H1 (cell line): ENCODE measurements at regions not wholly inside any gene's neighbourhood (a gene's known extent, or its start where the extent isn't known, plus 50 kb on each side); places are given as distances from the start of the nearest gene placed in this dataset.

Source experiments
- CTCF ChIA-PET: fragments of 300-600 bp; sonication (Branson Sonifier 250); formaldehyde crosslinking; loops from one replicate; lab custom pipeline; 2021; ENCODE audit not compliant: partially characterized antibody; lab: Charles Lee
- POLR2A ChIA-PET: fragments of 300-600 bp; sonication (Branson Sonifier 250); formaldehyde crosslinking; loops from one replicate; lab custom pipeline; 2021; ENCODE audit warnings: inconsistent platforms; ENCODE audit not compliant: partially characterized antibody; lab: Charles Lee
- DNase-seq, 2 experiments: peaks; one replicate each; pipeline versions ENCODE4 v3.0.0 to v3.0.0-alpha.2; 2010 to 2022; ENCODE audit warnings: low spot score in 2 of 2, low read depth in 1 of 2, mixed read lengths in 1 of 2
- FAIRE-seq: peaks from 2 replicates; lab custom pipeline; 2011; peaks lifted over from hg19 to GRCh38; lab: Jason Lieb, UNC
- H2AFZ ChIP-seq: 2 replicates; pipeline ENCODE4 v1.8.1; 2012; ENCODE audit warnings: low read length, inconsistent platforms
- H2AK5ac ChIP-seq: 2 replicates; pipeline ENCODE4 v1.6.1; 2013; ENCODE audit warnings: low read depth, low read length
- H2BK120ac ChIP-seq: replicated peaks from 2 replicates; pipeline ENCODE3; 2013; ENCODE audit warnings: low read depth, low read length, inconsistent platforms
- H2BK12ac ChIP-seq: 2 replicates; pipeline ENCODE4 v1.6.1; 2013; ENCODE audit warnings: low read depth, low read length
- H2BK15ac ChIP-seq: 2 replicates; pipeline ENCODE4 v1.6.1; 2013; ENCODE audit warnings: low read length
- H2BK20ac ChIP-seq: 2 replicates; pipeline ENCODE4 v1.6.1; 2013; ENCODE audit warnings: low read length
- H2BK5ac ChIP-seq: 2 replicates; pipeline ENCODE4 v1.6.1; 2013; ENCODE audit warnings: low read depth, low read length
- H3K14ac ChIP-seq: 2 replicates; pipeline ENCODE4 v1.6.1; 2013; ENCODE audit warnings: inconsistent platforms; ENCODE audit not compliant: insufficient read length
- H3K18ac ChIP-seq: 2 replicates; pipeline ENCODE4 v1.6.1; 2013; ENCODE audit warnings: low read length; ENCODE audit errors: extremely low read depth
- H3K23ac ChIP-seq: 2 replicates; pipeline ENCODE4 v1.6.1; 2013; ENCODE audit warnings: inconsistent platforms; ENCODE audit not compliant: insufficient read length
- H3K23me2 ChIP-seq: 2 replicates; pipeline ENCODE4 v1.6.1; 2013; ENCODE audit warnings: low read depth, low read length
- H3K27ac ChIP-seq: 2 replicates; pipeline ENCODE4 v1.6.1; 2011; ENCODE audit warnings: low read depth, low read length, inconsistent platforms
- H3K27me3 ChIP-seq, 4 experiments: replicated peaks in 1 of 4; 1 replicate in 1 of 4; 2 replicates in 3 of 4; pipeline versions ENCODE4 v1.6.1 to v1.8.1; 2011 to 2013; ENCODE audit warnings: low read length in 3 of 4, mild to moderate bottlenecking in 3 of 4, inconsistent platforms in 2 of 4, mixed read lengths in 2 of 4, moderate library complexity in 1 of 4; ENCODE audit not compliant: control insufficient read depth in 3 of 4, insufficient read depth in 3 of 4; ENCODE audit errors: extremely low read depth in 1 of 4
- H3K36me3 ChIP-seq, 4 experiments: 2 replicates each; pipeline versions ENCODE4 v1.6.1 to v1.8.1; 2011 to 2013; ENCODE audit warnings: mild to moderate bottlenecking in 4 of 4, low read length in 3 of 4, moderate library complexity in 2 of 4, control low read depth in 1 of 4, inconsistent platforms in 1 of 4; ENCODE audit not compliant: insufficient read depth in 4 of 4, control insufficient read depth in 2 of 4
- H3K4ac ChIP-seq: replicated peaks from 2 replicates; pipeline ENCODE3; 2013; ENCODE audit warnings: low read length, low read depth, mixed read lengths, inconsistent platforms; ENCODE audit not compliant: insufficient read length
- H3K4me1 ChIP-seq, 4 experiments: replicated peaks in 1 of 4; 1 replicate in 1 of 4; 2 replicates in 3 of 4; pipeline versions ENCODE4 v1.6.1 to v1.8.1; 2011 to 2013; ENCODE audit warnings: low read length in 3 of 4, inconsistent platforms in 2 of 4, mixed read lengths in 1 of 4; ENCODE audit not compliant: insufficient read depth in 4 of 4, control insufficient read depth in 3 of 4
- H3K4me2 ChIP-seq, 2 experiments: 2 replicates each; pipeline versions ENCODE4 v1.6.1 to v1.8.1; 2011 to 2013; ENCODE audit warnings: low read depth in 2 of 2, low read length in 2 of 2, control low read depth in 1 of 2, inconsistent platforms in 1 of 2, mild to moderate bottlenecking in 1 of 2; ENCODE audit not compliant: insufficient read depth in 1 of 2
- H3K4me3 ChIP-seq, 4 experiments: fragments of 200-600, 300-600 bp in 1 of 4; sonication (generic), shearing (Covaris generic), sonication (Bioruptor Twin) in 1 of 4; 2 replicates each; pipeline versions ENCODE4 v1.5.1 to v1.8.1; 2011 to 2016; ENCODE audit warnings: low read length in 4 of 4, low read depth in 3 of 4, control low read depth in 2 of 4, inconsistent platforms in 2 of 4, mild to moderate bottlenecking in 2 of 4, mixed read lengths in 1 of 4, moderate library complexity in 1 of 4; ENCODE audit not compliant: insufficient read depth in 2 of 4; ENCODE audit errors: extremely low read depth in 1 of 4
- H3K56ac ChIP-seq: replicated peaks from 2 replicates; pipeline ENCODE3; 2013; ENCODE audit warnings: low read depth, mild to moderate bottlenecking, mixed read lengths, low read length, inconsistent platforms; ENCODE audit not compliant: insufficient read length
- H3K79me1 ChIP-seq: 2 replicates; pipeline ENCODE4 v1.6.1; 2013; ENCODE audit warnings: low read depth, low read length, control low read depth
- H3K79me2 ChIP-seq, 2 experiments: 2 replicates each; pipeline versions ENCODE4 v1.6.1 to v1.8.1; 2012 to 2013; ENCODE audit warnings: low read length in 2 of 2, mild to moderate bottlenecking in 2 of 2, inconsistent platforms in 1 of 2; ENCODE audit not compliant: insufficient read depth in 2 of 2, control insufficient read depth in 1 of 2
- H3K9ac ChIP-seq, 4 experiments: replicated peaks in 1 of 4; 1 replicate in 1 of 4; 2 replicates in 3 of 4; pipeline versions ENCODE4 v1.6.1 to v1.8.1; 2011 to 2013; ENCODE audit warnings: low read depth in 3 of 4, low read length in 3 of 4, control low read depth in 2 of 4, mild to moderate bottlenecking in 2 of 4, moderate library complexity in 2 of 4, inconsistent platforms in 1 of 4; ENCODE audit errors: extremely low read depth in 1 of 4
- H3K9me3 ChIP-seq, 2 experiments: 2 replicates each; pipeline versions ENCODE4 v1.6.1 to v1.8.1; 2012 to 2013; ENCODE audit warnings: mild to moderate bottlenecking in 2 of 2, moderate library complexity in 2 of 2, control low read depth in 1 of 2, inconsistent platforms in 1 of 2, low read depth in 1 of 2, low read length in 1 of 2, mixed read lengths in 1 of 2; ENCODE audit not compliant: insufficient read depth in 2 of 2
- H4K20me1 ChIP-seq, 2 experiments: replicated peaks in 1 of 2; 2 replicates each; pipeline versions ENCODE3 to v1.8.1; 2011 to 2013; ENCODE audit warnings: inconsistent platforms in 2 of 2, low read length in 2 of 2, mild to moderate bottlenecking in 1 of 2; ENCODE audit not compliant: insufficient read depth in 2 of 2, control insufficient read depth in 1 of 2
- H4K5ac ChIP-seq: 2 replicates; pipeline ENCODE4 v1.6.1; 2013; ENCODE audit warnings: low read length, low read depth, mixed read lengths, inconsistent platforms; ENCODE audit not compliant: insufficient read length
- H4K8ac ChIP-seq: 2 replicates; pipeline ENCODE4 v1.8.0; 2013; ENCODE audit warnings: mild to moderate bottlenecking, moderate library complexity, low read length, inconsistent platforms; ENCODE audit not compliant: insufficient read depth; ENCODE audit errors: extremely low read depth
- H4K91ac ChIP-seq: replicated peaks from 2 replicates; pipeline ENCODE3; 2013; ENCODE audit warnings: low read length, mixed read lengths, inconsistent platforms; ENCODE audit not compliant: insufficient read length
- CEBPB ChIP-seq: IDR thresholded peaks from 2 replicates; pipeline ENCODE4 v1.6.1; 2012; ENCODE audit warnings: low read depth, low read length
- CHD1 ChIP-seq: IDR thresholded peaks from 2 replicates; pipeline ENCODE4 v1.6.1; 2012; ENCODE audit warnings: low read depth, low read length, improper control_type of control experiment
- CTBP2 ChIP-seq: IDR thresholded peaks from 2 replicates; pipeline ENCODE4 v1.7.0; 2011; ENCODE audit warnings: borderline replicate concordance, mild to moderate bottlenecking, moderate library complexity, mixed read lengths, low read length; ENCODE audit not compliant: insufficient read depth, insufficient read length
- FOSL1 ChIP-seq: IDR thresholded peaks from 2 replicates; pipeline ENCODE4 v1.6.1; 2011; ENCODE audit warnings: mild to moderate bottlenecking, low read depth, low read length, moderate library complexity; ENCODE audit not compliant: insufficient read depth
- GTF2F1 ChIP-seq: IDR thresholded peaks from 2 replicates; pipeline ENCODE4 v1.6.1; 2012; ENCODE audit warnings: low read depth, low read length, improper control_type of control experiment, borderline replicate concordance
- HDAC2 ChIP-seq, 2 experiments: fragments of 300-600 bp in 1 of 2; sonication (generic) in 1 of 2; IDR thresholded peaks; 2 replicates each; pipeline ENCODE4 v1.6.1; 2011 to 2012; ENCODE audit warnings: low read depth in 2 of 2, low read length in 2 of 2, mild to moderate bottlenecking in 2 of 2, moderate library complexity in 2 of 2, borderline replicate concordance in 1 of 2, inconsistent platforms in 1 of 2
- RAD21 ChIP-seq, 2 experiments: IDR thresholded peaks in 1 of 2; conservative IDR thresholded peaks in 1 of 2; 2 replicates each; pipeline ENCODE4 v1.6.1; 2011; ENCODE audit warnings: low read depth in 2 of 2, low read length in 2 of 2, improper control_type of control experiment in 1 of 2, inconsistent platforms in 1 of 2, mild to moderate bottlenecking in 1 of 2, moderate library complexity in 1 of 2
- SAP30 ChIP-seq: fragments of 300-600 bp; sonication (generic); IDR thresholded peaks from 2 replicates; pipeline ENCODE4 v1.7.1; 2012; ENCODE audit warnings: low read length, moderate library complexity, mild to moderate bottlenecking, inconsistent platforms; ENCODE audit not compliant: insufficient read depth, insufficient replicate concordance
- SIN3A ChIP-seq, 2 experiments: IDR thresholded peaks in 1 of 2; conservative IDR thresholded peaks in 1 of 2; 2 replicates each; pipeline ENCODE4 v1.6.1; 2011 to 2012; ENCODE audit warnings: low read length in 2 of 2, improper control_type of control experiment in 1 of 2, low read depth in 1 of 2, mild to moderate bottlenecking in 1 of 2
- TAF1 ChIP-seq: IDR thresholded peaks from 2 replicates; pipeline ENCODE4 v1.6.1; 2011; ENCODE audit warnings: mild to moderate bottlenecking, low read depth, low read length
- WGBS, 2 experiments: shearing (Covaris generic) in 1 of 2; methylation state at CpG; one replicate each; pipeline versions ENCODE4 v1.1.6 to v1.1.7; 2013 to 2015; ENCODE audit warnings: low lambda C conversion rate in 2 of 2, mixed read lengths in 2 of 2, inconsistent platforms in 1 of 2, low coverage in 1 of 2, missing lambda C conversion rate in 1 of 2; ENCODE audit not compliant: insufficient replicate concordance in 2 of 2, insufficient coverage in 1 of 2, insufficient read length in 1 of 2; ENCODE audit errors: extremely low coverage in 1 of 2, missing lambda C conversion rate in 1 of 2; 5-methylcytosine and 5-hydroxymethylcytosine counted together
- TF ChIP-seq, protein P1 (sequence below), 3 experiments: IDR thresholded peaks; 1 replicate in 2 of 3; 2 replicates in 1 of 3; pipeline versions ENCODE4 v1.5.1 to v1.6.1; 2011; ENCODE audit warnings: low read length in 3 of 3, mild to moderate bottlenecking in 3 of 3, inconsistent platforms in 2 of 3, low read depth in 1 of 3, moderate library complexity in 1 of 3; ENCODE audit not compliant: insufficient read depth in 1 of 3; ENCODE audit errors: control extremely low read depth in 1 of 3

DNA sequence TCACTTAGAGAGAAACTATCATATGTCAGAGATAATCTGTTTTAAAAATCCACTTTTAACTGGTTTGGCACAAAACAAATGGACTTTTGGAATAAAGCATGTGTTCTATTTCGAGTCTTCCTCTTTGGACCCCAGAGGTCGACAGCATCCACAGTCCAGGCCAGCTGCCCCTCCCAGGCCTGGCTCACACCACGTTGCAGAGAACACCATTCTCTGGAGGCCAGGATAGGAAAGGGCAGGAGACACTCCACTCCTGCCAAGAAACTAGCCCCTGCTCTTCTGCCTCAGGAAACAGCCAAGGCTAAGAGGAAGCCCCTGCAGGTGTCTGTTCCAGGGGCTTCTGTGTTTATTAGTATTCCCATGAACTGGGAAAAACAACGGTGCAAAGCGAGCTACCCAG is 456.6 kb upstream of the ID2 start:
- Histone ChIP-seq H3K9ac (no peak overlapping the region), H3K18ac (no peak overlapping the region), H3K27me3 (no peaks in the 10 kb centered on the region), H3K4me1 (peaks cover 0 to 8% (median 5%) of the 10 kb centered on the region in 4 experiments; a peak in 6 of 7 replicates), H4K8ac (no peak overlapping the region), H2AFZ (no peak overlapping the region), H3K9me3 (no peaks in the 10 kb centered on the region), H3K4me3 (no peak overlapping the region), H3K14ac (no peak overlapping the region)
- TF ChIP-seq FOSL1 (no peak), CTBP2 (no peak), RAD21 (IDR thresholded peaks at IDR 0.05 in 1 of 2, conservative IDR thresholded peaks at IDR 0.05 in 1 of 2; ENCODE audit: low read depth in 2 of 2, low read length in 2 of 2) (no peak), TAF1 (no peak), SIN3A (conservative IDR thresholded peaks at IDR 0.05 in 1 of 2, IDR thresholded peaks at IDR 0.05 in 1 of 2; ENCODE audit: low read depth in 1 of 2, low read length in 2 of 2) (no peak), CEBPB (no peak), HDAC2 (IDR thresholded peaks at IDR 0.05; ENCODE audit: borderline replicate concordance in 1 of 2, low read depth in 2 of 2, low read length in 2 of 2) (no peak), GTF2F1 (no peak), SAP30 (no peak), CHD1 (no peak)
- TF ChIP-seq, protein P1, sequence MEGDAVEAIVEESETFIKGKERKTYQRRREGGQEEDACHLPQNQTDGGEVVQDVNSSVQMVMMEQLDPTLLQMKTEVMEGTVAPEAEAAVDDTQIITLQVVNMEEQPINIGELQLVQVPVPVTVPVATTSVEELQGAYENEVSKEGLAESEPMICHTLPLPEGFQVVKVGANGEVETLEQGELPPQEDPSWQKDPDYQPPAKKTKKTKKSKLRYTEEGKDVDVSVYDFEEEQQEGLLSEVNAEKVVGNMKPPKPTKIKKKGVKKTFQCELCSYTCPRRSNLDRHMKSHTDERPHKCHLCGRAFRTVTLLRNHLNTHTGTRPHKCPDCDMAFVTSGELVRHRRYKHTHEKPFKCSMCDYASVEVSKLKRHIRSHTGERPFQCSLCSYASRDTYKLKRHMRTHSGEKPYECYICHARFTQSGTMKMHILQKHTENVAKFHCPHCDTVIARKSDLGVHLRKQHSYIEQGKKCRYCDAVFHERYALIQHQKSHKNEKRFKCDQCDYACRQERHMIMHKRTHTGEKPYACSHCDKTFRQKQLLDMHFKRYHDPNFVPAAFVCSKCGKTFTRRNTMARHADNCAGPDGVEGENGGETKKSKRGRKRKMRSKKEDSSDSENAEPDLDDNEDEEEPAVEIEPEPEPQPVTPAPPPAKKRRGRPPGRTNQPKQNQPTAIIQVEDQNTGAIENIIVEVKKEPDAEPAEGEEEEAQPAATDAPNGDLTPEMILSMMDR (IDR thresholded peaks at IDR 0.05; ENCODE audit: control extremely low read depth in 1 of 3, insufficient read depth in 1 of 3, low read depth in 1 of 3, low read length in 3 of 3) = no peak
- TF ChIP-seq, all 59 proteins: peak for 0
- Histone ChIP-seq H3K36me3 (no peaks in the 10 kb centered on the region), H3K4me2 (no peak overlapping the region), H4K91ac (no peak overlapping the region), H2BK120ac (no peak overlapping the region), H2BK15ac (no peak overlapping the region), H3K23ac (no peak overlapping the region), H2AK5ac (no peak overlapping the region), H4K20me1 (no peaks in the 10 kb centered on the region), H4K5ac (no peak overlapping the region), H3K27ac (no peak overlapping the region), H3K79me2 (no peaks in the 10 kb centered on the region), H2BK5ac (no peak overlapping the region), H3K79me1 (no peaks in the 10 kb centered on the region), H3K56ac (no peak overlapping the region), H2BK12ac (no peak overlapping the region), H3K4ac (no peak overlapping the region), H3K23me2 (no peaks in the 10 kb centered on the region), H2BK20ac (no peak overlapping the region)
- CTCF ChIA-PET = no interaction called here
- 92% methylated on average over 5 of the region's 5 CpGs; no CpG with 5 or more reads in 1 of the 2 experiments for WGBS, 2 experiments
- no peak for DNase-seq
- POLR2A ChIA-PET = no interaction called here
- FAIRE-seq = no peak
